22Rv1 (cell line): ENCODE measurements at regions not wholly inside any gene's neighbourhood (a gene's known extent, or its start where the extent isn't known, plus 50 kb on each side); places are given as distances from the start of the nearest gene placed in this dataset.

Experiments
- H3K27ac ChIP-seq: fragments of 450-650 bp; 2 replicates; pipeline ENCODE4 v1.5.1; 2017
- ZFX ChIP-seq: fragments of 450-650 bp; IDR thresholded peaks from 2 replicates; pipeline ENCODE4 v1.6.1; 2017; ENCODE audit warnings: antibody characterized with exemption, borderline replicate concordance
- TF ChIP-seq, protein P1 (sequence below): fragments of 450-650 bp; IDR thresholded peaks from 2 replicates; pipeline ENCODE4 v1.5.1; 2017; ENCODE audit warnings: mild to moderate bottlenecking

GRCh38 chr9:126049088-126049487 lies 277.5 kb upstream of the MVB12B start:
- TF ChIP-seq, protein P1, sequence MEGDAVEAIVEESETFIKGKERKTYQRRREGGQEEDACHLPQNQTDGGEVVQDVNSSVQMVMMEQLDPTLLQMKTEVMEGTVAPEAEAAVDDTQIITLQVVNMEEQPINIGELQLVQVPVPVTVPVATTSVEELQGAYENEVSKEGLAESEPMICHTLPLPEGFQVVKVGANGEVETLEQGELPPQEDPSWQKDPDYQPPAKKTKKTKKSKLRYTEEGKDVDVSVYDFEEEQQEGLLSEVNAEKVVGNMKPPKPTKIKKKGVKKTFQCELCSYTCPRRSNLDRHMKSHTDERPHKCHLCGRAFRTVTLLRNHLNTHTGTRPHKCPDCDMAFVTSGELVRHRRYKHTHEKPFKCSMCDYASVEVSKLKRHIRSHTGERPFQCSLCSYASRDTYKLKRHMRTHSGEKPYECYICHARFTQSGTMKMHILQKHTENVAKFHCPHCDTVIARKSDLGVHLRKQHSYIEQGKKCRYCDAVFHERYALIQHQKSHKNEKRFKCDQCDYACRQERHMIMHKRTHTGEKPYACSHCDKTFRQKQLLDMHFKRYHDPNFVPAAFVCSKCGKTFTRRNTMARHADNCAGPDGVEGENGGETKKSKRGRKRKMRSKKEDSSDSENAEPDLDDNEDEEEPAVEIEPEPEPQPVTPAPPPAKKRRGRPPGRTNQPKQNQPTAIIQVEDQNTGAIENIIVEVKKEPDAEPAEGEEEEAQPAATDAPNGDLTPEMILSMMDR: no peak
- TF ChIP-seq ZFX: no peak
- H3K27ac ChIP-seq: no peak overlapping the region

DNA sequence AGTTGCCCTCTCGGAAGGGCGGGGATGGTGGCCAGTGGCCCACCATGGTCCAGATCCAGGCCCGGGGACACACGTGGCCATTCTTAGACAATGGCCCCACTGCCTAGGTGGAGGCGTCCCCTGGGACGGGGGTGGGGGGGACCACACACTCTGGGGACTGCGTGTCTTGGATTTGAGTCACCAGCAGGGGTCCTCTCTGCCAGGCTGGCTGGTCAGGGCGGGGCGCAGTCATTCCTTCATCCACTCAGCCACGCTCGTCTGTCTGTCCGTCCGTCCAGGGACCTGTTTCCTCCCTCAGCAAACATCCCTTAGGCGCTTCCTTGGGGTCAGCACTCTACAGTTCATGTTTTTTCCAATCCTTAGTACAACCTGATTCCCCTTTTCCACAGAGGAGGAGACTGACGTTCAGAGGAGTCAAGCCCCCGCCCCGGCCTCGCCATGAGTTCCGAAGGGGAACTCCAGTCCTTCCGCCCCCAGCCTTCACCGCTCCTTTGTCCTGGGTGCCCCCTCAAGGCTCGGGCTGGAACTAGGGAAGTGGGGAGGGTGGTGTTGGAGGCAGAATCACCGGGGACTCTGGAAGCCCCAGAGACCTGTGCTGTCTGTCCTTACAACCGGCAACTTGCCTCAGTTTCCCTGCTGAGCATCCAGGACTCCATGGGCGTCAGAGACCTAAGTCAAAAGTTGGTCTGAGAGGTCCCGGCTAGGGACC lies 276.6 kb upstream of the MVB12B start:
- no peak overlapping the region for H3K27ac ChIP-seq
- no peak for TF ChIP-seq ZFX
- TF ChIP-seq, protein P1: no peak

- H3K27ac ChIP-seq: no peak overlapping the region
- no peak for TF ChIP-seq ZFX
- TF ChIP-seq, protein P1: no peak
Observed at GRCh38 chr9:126050605-126050990, 276.0 kb upstream of the MVB12B start.

- TF ChIP-seq, protein P1: no peak
- TF ChIP-seq ZFX: no peak
- no peak overlapping the region for H3K27ac ChIP-seq
Observed at GRCh38 chr9:126051446-126052130, 275.0 kb upstream of the MVB12B start.

DNA sequence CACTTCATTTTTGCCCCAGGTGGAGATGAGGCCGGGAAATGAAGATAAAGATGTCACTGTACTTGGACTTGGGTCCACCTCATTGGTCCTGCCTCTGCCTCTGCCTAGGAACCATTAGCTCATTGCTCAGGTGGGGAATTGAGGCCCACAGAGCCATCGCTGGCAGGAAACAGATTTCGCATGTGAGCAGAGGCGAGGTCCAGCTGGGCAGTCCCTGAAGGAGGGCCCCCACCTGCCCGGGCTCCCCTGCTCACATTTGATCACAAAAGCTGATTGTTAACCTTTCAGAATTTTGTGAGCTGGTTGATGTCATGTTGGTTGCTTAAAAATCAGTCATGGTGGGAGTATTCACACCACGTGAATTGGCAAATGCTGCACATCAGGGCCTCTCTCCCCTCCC lies 273.8 kb upstream of the MVB12B start:
- no peak for TF ChIP-seq ZFX
- TF ChIP-seq, protein P1: no peak
- no peak overlapping the region for H3K27ac ChIP-seq

GRCh38 chr9:126053913-126054312 lies 272.7 kb upstream of the MVB12B start:
- no peak for TF ChIP-seq ZFX
- TF ChIP-seq, protein P1: no peak
- H3K27ac ChIP-seq: no peak overlapping the region

DNA sequence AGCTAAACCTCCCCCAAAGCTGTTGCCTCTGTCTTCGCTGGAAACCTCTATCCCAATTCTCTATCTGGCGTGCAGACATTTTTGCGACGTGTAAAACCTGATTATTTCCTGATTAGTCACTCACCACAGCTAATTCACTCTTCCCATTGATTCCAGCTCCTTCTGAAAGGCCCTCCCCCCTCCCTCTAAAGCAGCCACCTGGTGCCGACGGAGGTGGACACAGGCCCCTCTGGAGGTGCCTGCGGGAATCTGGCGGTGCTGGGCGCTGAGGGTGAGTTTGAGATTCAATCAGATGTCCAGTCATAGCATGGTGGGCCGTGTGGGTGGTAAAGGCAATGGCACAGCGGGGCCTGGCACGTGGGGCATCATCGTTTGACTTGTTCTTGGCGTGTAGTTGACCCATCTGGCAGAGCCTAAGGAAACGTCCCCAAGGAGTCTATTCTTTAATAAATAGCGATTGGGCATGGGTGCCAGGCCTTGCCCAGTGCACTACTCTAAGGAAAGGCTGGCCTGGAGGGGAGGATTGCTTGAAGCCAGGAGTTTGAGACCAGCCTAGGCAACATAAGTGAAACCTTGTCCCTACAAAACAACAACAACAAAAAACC lies 271.1 kb upstream of the MVB12B start:
- no peak overlapping the region for H3K27ac ChIP-seq
- no peak for TF ChIP-seq ZFX
- TF ChIP-seq, protein P1: no peak
